HG03066 (cell line): ENCODE measurements at regions not wholly inside any gene's neighbourhood (a gene's known extent, or its start where the extent isn't known, plus 50 kb on each side); places are given as distances from the start of the nearest gene placed in this dataset.
"Not testable (repeated sequence)": the region's sequence is repeated elsewhere in the genome, so short reads cannot be mapped to it uniquely, and the experiment has no call there.

Experiments
- ATAC-seq: cut with Tn5 transposase; IDR thresholded peaks from one replicate; pipeline ENCODE4 v1.9.1; 2021; ENCODE audit warnings: low read depth; ENCODE audit not compliant: unreplicated experiment

GRCh38 chr9:106468431-106468830 lies 394.5 kb upstream of the ZNF462 start:
- no peak for ATAC-seq

DNA sequence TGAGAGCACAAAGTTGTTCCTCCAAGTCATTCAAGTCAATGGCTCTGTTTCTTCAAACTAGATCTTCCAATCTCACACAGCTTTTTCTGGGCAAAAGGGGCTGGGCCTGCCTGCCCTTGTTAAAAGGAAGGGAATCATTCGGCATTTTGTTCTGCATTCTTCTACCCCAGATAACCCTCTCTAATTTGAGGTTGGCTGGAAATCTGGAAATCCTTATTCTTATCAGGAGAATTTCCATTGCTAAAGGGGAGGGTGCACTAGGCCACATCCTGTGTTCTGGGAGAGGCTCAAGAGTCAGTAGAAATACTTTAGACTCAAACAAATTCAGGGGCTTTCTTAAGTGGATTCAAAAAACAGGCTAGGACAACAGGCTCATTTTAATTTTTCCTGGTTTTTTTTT lies 384.7 kb upstream of the ZNF462 start:
- no peak for ATAC-seq

- no peak for ATAC-seq
Observed at GRCh38 chr9:106478727-106479126, 384.2 kb upstream of the ZNF462 start.

DNA sequence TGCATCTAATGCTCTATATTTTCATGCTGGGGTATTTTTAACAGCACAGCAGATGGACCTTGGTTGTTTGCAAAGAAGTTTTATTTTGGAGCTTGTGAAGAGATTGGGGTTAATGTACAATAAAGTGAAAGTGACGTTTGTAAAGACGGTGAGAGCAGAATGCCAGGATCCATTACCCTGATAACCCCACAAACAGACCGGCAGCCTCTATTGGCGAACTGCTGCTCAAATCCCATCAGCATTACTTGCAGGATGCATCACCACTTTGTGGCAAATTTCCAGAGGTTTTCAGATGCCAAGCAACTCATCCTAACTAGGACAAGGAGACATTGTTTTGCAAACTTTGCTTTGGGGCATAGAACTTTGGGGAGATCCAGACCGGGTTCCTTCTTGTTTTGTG lies 383.3 kb upstream of the ZNF462 start:
- ATAC-seq: no peak

- no peak for ATAC-seq
Observed at GRCh38 chr9:106481013-106481609, 381.9 kb upstream of the ZNF462 start.

DNA sequence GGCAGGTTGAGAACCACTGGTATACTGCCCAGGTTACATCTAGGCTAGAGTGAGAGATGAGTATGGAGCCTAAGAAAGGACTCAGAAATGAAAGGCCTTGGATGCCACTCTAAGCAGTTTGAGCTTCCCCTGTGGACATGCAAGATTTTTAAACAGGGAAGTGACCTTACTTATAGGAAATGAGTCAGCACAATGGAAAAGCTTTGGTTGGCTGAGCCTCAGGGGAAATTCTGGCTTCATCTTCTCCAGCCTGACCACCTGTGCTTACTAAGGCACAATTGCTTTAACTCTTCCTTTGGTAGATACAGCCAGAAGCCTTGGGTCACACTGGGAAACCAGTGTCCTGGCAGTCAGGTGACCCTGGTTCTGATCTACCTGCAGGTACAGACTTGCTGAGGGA lies 380.2 kb upstream of the ZNF462 start:
- ATAC-seq: no peak

DNA sequence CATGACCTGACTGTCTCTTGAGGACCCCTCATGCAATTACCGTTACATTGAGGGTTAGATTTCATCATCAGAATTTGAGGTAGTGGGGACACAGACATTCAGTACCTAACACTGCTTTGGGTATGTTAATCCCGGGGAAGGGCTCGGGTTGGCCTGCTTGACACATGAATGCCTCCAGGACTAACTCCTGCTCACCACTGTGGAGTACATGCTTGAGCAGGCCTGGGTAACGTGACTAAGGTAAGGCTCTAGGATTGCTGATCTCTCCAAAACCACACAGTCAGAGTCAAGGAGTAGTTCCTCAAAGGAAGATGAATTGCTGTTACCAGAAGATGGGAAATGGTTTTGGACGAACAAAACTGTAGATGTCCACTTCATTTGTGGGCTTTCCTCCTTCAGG lies 376.3 kb upstream of the ZNF462 start:
- ATAC-seq: no peak

DNA sequence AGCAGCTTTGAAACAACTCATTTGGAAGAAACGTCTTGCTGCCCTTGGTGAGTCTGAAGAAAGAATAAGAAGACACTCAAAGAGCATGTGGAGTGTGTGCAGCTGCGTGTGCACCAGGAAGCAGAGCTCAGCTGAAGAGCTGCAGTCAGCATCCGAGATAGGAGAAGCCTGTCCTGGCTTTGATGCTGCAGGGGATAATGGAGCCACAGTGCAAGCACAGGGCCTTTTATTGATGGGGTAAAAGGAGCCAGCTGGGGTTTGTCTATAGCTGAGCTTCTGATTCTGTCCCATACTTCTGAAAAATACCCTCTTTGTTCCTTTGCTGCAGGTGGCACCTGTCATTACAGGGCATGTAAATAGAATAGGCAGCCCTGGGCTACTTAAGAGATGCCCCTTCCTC lies 375.7 kb upstream of the ZNF462 start:
- ATAC-seq: no peak

DNA sequence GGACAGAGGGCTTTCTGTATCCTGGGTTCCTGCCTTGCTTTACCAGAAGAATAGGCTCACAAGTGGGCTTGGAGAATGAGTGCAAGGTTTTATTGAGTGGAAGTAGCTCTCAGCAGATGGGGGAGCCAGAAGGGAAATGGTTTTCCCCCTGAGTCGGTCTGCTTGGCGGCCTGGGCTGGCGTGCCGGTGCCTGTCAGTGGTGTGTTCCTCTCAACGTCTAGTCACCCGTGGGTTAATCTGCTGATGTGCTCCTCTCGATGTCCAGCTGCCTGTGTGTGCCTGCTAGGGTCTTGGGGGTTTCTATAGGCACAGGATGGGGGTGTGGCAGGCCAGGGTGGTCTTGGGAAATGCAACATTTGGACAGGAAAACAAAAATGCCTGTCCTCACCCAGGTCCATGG lies 370.8 kb upstream of the ZNF462 start:
- ATAC-seq: not testable (repeated sequence)

GRCh38 chr9:106500171-106500570 lies 362.8 kb upstream of the ZNF462 start:
- ATAC-seq: no peak

- ATAC-seq: not testable (repeated sequence)
Observed at GRCh38 chr9:106501210-106501609, 361.8 kb upstream of the ZNF462 start.

DNA sequence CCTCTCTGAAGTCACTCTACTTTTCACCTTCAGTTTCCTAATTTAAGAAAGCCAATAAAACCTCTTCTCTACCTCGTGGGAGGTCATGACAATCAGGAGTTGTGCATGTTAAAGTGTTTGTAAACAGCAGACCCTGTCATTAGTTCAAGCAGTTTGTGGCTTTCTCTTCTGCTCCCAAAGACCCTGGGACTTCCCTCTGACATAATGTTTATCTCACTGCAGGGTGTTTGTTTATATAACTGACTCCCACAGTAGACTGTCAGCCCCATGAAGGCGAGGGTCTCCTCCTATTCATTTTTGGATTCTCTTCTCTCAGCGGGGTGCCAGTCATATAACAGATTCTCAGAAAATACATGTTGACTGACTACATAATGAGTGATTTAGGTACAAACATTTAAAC lies 360.0 kb upstream of the ZNF462 start:
- no peak for ATAC-seq

DNA sequence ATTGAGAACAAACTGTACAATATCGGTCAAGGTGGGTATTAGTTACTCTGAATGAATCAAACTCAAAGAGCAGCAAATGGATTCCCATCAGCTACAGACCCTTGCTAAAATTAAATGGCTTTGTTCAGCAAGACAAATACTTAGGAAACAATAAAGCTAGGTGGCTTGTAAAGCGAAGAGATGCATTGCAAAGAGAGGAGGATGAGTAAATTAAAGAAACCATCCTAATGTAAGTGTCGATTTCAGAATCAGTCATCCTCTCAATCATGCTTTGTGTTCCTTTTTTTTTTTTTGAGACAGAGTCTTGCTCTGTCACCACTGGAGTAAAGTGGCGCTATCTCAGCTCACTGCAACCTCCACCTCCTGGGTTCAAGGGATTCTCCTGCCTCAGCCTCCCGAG lies 359.2 kb upstream of the ZNF462 start:
- no peak for ATAC-seq

DNA sequence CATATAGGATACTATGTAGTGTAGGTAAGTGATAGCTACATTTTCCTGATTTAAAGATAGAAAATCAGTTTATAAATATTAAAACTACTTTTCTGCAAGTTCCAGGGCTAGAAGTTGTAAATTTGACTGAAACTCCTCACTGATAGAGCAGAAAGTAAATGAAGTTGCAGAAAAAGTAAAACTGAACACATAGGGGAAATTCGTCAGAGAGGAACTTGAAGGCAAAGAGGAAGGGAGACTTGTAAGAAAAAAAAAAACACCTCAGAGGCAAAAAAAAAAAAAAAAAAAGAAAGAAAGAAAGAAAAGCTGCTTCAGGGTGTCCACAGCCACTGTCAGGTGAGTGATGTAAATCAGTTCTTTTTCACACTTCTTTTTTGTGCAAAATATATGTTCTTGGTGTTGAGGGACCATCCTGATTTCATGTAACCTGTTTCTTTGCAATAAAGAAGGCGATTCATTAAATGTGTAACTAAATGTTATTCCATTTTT lies 336.2 kb upstream of the ZNF462 start:
- ATAC-seq: no peak

- no peak for ATAC-seq
Observed at GRCh38 chr9:106528158-106528557, 334.8 kb upstream of the ZNF462 start.

DNA sequence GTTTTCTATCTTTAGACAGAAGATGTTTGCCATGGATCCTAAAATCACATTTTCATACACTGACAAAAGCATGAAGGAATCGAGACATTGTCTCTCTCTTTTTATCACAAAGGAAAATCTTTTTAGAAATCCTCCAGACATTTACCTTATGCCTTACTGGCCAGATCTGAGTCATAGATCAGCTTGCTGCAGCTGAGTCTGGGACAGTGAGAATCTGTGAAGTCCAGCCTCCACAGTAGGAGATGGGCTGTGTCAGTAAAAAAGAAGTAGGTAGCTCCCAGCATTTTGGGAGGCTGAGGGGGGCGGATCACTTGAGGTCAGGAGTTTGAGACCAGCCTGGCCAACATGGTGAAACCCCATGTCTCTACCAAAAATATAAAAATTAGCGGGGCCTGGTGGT lies 333.4 kb upstream of the ZNF462 start:
- ATAC-seq: no peak

DNA sequence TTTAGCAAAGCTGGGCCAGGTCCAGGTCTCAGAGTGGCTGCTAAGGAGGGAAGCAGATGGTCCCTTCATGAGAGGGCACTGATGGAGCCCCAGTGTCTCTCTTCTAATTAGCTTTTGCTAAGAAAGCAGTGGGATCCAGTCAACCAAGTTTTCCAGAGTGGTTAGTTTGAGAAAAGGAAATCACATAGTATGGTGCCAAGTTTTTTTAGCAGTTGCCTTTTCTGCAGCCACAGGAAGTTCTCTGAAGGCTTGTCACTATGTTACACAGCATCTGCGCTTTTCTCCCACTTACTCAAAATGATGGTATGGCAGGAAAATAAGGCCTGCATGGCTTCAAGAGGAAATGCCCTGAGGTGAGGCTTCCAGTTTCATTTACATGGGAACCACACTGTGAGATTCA lies 331.5 kb upstream of the ZNF462 start:
- no peak for ATAC-seq

DNA sequence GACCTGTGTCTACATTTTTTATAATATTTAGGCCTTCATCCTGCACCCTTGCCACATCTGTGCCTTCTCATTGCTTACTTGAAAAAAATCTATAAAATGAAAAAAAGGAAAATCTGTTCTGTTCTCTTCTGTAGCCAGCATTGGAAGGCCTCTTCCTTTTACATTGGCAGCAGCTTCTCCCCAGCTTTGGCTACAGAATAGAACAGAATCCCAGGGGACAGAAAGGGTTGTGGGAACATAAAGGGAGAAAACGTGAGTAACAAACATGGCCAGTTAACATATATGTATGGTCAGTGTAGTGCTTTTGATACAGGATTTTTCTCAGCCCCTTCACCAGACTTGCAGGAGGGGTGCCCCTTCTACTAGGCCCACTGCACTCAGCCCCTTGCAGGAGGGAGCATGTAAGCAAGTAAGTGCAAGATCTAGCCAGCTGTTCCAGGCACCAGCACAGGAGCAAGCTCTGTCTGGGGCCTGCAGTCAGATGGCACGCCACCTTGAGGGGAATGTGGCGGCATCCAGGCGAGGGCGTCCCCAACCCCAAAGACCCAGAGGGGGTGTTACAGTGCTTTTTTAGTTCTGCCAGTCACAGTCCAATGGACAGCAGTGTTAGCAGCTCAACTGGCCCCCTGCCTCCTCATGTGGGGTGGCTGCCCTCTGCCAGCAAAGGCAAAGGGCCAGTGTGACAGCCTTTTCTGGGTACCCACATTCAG lies 330.5 kb upstream of the ZNF462 start:
- ATAC-seq: no peak

DNA sequence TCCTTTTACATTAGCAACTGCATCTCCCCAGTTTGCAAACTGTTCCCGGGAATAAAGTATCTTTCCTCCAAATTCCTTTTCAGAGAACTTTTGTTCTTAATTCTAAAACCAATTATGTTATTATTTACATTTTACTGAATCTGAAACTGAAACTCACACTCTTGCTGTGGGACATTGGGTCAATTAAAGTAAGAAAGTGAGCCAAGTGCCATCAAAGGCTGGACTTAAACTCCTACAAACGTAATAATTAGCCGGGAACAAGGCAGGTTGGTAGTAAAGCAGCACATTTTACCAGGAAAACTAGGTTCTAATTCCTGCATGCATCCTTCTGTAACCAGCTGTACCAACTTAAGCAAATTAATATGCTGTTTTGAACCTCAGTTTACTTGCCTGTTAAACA lies 328.2 kb upstream of the ZNF462 start:
- ATAC-seq: no peak

- no peak for ATAC-seq
Observed at GRCh38 chr9:106535439-106535838, 327.5 kb upstream of the ZNF462 start.

DNA sequence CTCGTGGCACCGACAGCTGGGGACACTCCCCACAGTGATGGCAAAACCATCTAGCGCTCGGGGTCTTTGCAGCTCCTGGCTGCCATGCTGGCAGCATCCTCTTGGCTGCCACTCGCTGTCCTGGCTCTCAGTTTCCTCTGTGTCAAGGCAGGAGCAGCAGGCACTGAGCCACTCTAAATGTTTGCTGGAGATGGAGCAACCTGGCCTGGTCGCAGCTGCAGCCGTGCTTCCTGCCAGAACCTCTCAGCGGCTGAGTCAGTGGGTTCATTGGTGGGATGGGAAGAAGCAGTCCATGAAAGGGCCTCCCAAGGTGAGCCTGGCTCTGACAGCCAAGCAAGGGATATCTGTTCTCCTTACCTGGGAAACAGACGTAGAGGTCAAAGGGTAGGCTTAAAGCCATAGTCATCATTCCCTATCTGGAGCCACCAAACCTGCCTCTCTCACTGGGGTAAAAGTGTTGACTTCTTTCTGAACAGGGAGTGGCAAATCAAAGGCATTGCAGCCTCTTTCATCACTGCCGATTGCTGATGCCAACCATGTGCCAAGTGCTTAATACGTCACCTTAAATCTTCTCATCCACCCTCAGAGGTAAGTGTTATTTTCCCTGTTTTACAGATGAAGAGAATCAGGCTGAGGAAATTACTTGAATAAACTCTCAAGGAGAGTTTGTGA lies 304.8 kb upstream of the ZNF462 start:
- ATAC-seq: no peak

- no peak for ATAC-seq
Observed at GRCh38 chr9:106560540-106560939, 302.4 kb upstream of the ZNF462 start.
